IPS-NIHi11 (cell line): ENCODE measurements at regions not wholly inside any gene's neighbourhood (a gene's known extent, or its start where the extent isn't known, plus 50 kb on each side); places are given as distances from the start of the nearest gene placed in this dataset.
A peak's percentile ranks its signal among the peaks of the same experiment; 100 is the strongest.
"Not testable (repeated sequence)": the region's sequence is repeated elsewhere in the genome, so short reads cannot be mapped to it uniquely, and the experiment has no call there.

ENCODE experiments used
- DNase-seq: peaks from one replicate; pipeline ENCODE4 v3.0.0; 2012; ENCODE audit warnings: mixed read lengths, low spot score

- DNase-seq: no peak
Observed at GRCh38 chr6:128736780-128737179, 146.2 kb upstream of the LAMA2 start.

GRCh38 chr6:128731249-128732165 lies 151.4 kb upstream of the LAMA2 start:
- peak; percentile 49 for DNase-seq

GRCh38 chr6:128727500-128727899 lies 155.4 kb upstream of the LAMA2 start:
- DNase-seq: no peak

- DNase-seq: peak; percentile 37
Observed at GRCh38 chr6:128725271-128726233, 157.4 kb upstream of the LAMA2 start.

- no peak for DNase-seq
Observed at GRCh38 chr6:128724738-128725137, 158.2 kb upstream of the LAMA2 start.

- DNase-seq: no peak
Observed at GRCh38 chr6:128723667-128724066, 159.3 kb upstream of the LAMA2 start.

GRCh38 chr6:128720891-128721290 lies 162.0 kb upstream of the LAMA2 start:
- DNase-seq: peak; percentile 7

- no peak for DNase-seq
Observed at GRCh38 chr6:128719786-128720185, 163.2 kb upstream of the LAMA2 start.

- DNase-seq: no peak
Observed at GRCh38 chr6:128713461-128713860, 169.5 kb upstream of the LAMA2 start.

- no peak for DNase-seq
Observed at GRCh38 chr6:128712898-128713297, 170.0 kb upstream of the LAMA2 start.

GRCh38 chr6:128711149-128711548 lies 171.8 kb upstream of the LAMA2 start:
- no peak for DNase-seq

GRCh38 chr6:128710315-128710714 lies 172.6 kb upstream of the LAMA2 start:
- no peak for DNase-seq

GRCh38 chr6:128704601-128705000 lies 178.3 kb upstream of the LAMA2 start:
- no peak for DNase-seq

- DNase-seq: not testable (repeated sequence)
Observed at GRCh38 chr6:128703794-128704193, 179.1 kb upstream of the LAMA2 start.

- no peak for DNase-seq
Observed at GRCh38 chr6:128696691-128697689, 176.6 kb upstream of the PTPRK start.

GRCh38 chr6:128694303-128695009 lies 174.1 kb upstream of the PTPRK start:
- DNase-seq: no peak

- no peak for DNase-seq
Observed at GRCh38 chr6:128690063-128690462, 169.7 kb upstream of the PTPRK start.

- DNase-seq: no peak
Observed at GRCh38 chr6:128686084-128686483, 165.7 kb upstream of the PTPRK start.

GRCh38 chr6:128676456-128676855 lies 156.1 kb upstream of the PTPRK start:
- DNase-seq: no peak

GRCh38 chr6:128672023-128672422 lies 151.6 kb upstream of the PTPRK start:
- no peak for DNase-seq

- no peak for DNase-seq
Observed at GRCh38 chr6:128667339-128667858, 147.0 kb upstream of the PTPRK start.
